ENCODE measurements at regions not wholly inside any gene's neighbourhood (a gene's known extent, or its start where the extent isn't known, plus 50 kb on each side); places are given as distances from the start of the nearest gene placed in this dataset.

DNA sequence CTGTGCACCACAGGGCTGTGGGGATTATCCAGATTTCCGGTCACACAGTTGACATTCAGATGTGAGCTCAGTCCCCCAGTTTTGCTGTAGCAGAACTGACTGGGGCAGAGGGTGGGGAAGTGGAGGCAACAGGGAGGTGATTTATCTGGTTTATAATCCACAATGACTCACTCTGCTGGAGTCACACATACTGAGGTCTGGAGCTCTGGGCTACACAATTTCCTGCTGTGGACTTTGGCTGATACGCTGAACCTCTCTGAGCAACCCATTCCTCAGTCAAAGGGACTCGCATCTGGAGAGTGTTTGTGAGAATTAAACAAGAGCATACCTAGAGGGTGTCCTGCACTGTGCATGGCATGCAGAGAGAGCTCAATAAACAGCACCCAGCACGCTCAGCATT lies 64.8 kb upstream of the PLPP4 start:
- TF ChIP-seq, protein P1, sequence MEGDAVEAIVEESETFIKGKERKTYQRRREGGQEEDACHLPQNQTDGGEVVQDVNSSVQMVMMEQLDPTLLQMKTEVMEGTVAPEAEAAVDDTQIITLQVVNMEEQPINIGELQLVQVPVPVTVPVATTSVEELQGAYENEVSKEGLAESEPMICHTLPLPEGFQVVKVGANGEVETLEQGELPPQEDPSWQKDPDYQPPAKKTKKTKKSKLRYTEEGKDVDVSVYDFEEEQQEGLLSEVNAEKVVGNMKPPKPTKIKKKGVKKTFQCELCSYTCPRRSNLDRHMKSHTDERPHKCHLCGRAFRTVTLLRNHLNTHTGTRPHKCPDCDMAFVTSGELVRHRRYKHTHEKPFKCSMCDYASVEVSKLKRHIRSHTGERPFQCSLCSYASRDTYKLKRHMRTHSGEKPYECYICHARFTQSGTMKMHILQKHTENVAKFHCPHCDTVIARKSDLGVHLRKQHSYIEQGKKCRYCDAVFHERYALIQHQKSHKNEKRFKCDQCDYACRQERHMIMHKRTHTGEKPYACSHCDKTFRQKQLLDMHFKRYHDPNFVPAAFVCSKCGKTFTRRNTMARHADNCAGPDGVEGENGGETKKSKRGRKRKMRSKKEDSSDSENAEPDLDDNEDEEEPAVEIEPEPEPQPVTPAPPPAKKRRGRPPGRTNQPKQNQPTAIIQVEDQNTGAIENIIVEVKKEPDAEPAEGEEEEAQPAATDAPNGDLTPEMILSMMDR (IDR thresholded peaks at IDR 0.05 in 2 of 3, conservative IDR thresholded peaks at IDR 0.05 in 1 of 3; ENCODE audit: insufficient read depth in 2 of 3, low read depth in 1 of 3, low read length in 3 of 3) = no peak
- TF ChIP-seq TAF1 (IDR thresholded peaks at IDR 0.05; ENCODE audit: control insufficient read depth, extremely low read depth, insufficient read depth, low read length, severe bottlenecking) = no peak
- no peak for TF ChIP-seq ZSCAN32 (CRISPR knock-in tag; IDR thresholded peaks at IDR 0.05)
- no peak for TF ChIP-seq STAG1 (CRISPR knock-in tag; IDR thresholded peaks at IDR 0.05; ENCODE audit: borderline replicate concordance)
